Peyer's patch (tissue), 4 donors: ENCODE measurements at regions not wholly inside any gene's neighbourhood (a gene's known extent, or its start where the extent isn't known, plus 50 kb on each side); places are given as distances from the start of the nearest gene placed in this dataset.

Experiments
- CTCF ChIP-seq, 6 experiments: fragments of 450-650 bp in 4 of 6; fragments of 200-600 bp in 2 of 6; sonication (generic) in 1 of 6; IDR thresholded peaks; one replicate each; pipeline ENCODE4 v1.5.1; 2017 to 2019; ENCODE audit warnings: antibody characterized with exemption in 6 of 6, mild to moderate bottlenecking in 3 of 6, moderate library complexity in 1 of 6
- POLR2A ChIP-seq, 2 donors: fragments of 450-650 bp; IDR thresholded peaks; one replicate each; pipeline ENCODE4 v1.5.1; 2017; ENCODE audit warnings: antibody characterized with exemption in 2 of 2, mild to moderate bottlenecking in 2 of 2, moderate library complexity in 2 of 2

- TF ChIP-seq CTCF (IDR thresholded peaks at IDR 0.05): no peak
- no peak for TF ChIP-seq POLR2A (IDR thresholded peaks at IDR 0.05)
Observed at GRCh38 chr10:125494651-125495239, 188.2 kb downstream of the TEX36 start.
